ENCODE measurements at regions not wholly inside any gene's neighbourhood (a gene's known extent, or its start where the extent isn't known, plus 50 kb on each side); places are given as distances from the start of the nearest gene placed in this dataset.

DNA sequence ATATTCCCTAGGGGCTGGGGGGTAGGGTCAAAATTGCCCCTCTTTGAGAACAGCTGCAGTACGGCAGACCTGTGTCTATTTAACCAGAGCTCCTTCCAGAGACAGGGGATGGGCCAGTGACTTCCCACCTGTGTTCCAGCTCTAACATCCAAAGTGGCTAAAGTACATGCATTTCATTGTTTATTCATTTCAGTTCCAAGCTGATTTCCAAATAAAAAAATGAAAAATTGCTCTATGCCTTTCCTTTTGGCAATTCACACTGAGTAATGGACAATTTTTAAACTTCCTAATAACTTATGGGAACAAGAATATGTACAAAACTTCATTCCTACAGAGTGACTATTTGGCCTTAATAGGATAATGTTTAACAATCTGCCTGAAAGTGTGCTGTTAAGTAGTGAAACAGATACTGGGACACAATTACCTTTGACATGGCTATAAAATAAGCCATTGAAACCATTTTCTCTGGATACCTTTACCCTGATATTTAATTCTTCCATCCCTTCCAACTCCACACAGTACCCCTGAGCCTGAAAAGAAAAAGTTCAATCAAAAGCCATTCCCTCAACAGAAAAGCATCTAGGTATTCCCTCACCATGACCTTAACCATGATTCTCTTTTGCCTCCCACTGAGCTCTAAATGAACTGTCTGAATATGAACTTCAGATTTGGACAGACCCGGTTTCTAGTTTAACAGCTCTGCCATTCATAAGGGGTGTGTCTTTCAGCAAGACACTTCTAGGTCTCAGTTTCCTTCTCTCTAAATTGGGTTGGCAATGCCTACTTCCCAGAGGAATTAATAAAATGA, 73.1 kb downstream of the RDH14 start:
- Histone ChIP-seq H3K4me3 (no peak overlapping the region), H3K9me3 (no peaks in the 10 kb centered on the region), H3K27ac (no peak overlapping the region), H3K36me3 (no peaks in the 10 kb centered on the region), H3K4me1 (no peaks in the 10 kb centered on the region), H3K27me3 (no peaks in the 10 kb centered on the region)
- DNase-seq = no peak
- TF ChIP-seq, protein P1, sequence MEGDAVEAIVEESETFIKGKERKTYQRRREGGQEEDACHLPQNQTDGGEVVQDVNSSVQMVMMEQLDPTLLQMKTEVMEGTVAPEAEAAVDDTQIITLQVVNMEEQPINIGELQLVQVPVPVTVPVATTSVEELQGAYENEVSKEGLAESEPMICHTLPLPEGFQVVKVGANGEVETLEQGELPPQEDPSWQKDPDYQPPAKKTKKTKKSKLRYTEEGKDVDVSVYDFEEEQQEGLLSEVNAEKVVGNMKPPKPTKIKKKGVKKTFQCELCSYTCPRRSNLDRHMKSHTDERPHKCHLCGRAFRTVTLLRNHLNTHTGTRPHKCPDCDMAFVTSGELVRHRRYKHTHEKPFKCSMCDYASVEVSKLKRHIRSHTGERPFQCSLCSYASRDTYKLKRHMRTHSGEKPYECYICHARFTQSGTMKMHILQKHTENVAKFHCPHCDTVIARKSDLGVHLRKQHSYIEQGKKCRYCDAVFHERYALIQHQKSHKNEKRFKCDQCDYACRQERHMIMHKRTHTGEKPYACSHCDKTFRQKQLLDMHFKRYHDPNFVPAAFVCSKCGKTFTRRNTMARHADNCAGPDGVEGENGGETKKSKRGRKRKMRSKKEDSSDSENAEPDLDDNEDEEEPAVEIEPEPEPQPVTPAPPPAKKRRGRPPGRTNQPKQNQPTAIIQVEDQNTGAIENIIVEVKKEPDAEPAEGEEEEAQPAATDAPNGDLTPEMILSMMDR (IDR thresholded peaks at IDR 0.05) = no peak
- no peak for TF ChIP-seq POLR2A (IDR thresholded peaks at IDR 0.05)

DNA sequence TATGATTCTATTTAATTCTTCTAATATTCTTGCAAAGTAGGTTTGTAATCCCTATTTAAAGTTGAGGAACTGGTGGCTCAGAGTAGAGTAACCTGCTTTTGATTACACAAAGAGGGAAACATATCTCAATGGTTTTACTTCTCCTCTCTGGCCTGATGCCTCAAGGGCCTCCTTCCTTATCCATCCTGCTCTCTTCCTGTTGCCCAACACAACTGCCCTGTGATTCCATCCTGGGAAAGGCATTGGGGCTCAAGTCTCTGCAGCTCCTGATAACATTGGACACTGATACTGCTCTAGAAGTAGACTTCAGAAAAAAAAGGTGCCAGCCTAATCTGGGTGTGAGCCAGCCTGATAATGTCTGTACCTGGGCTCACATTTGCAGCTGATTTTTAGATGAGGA, 75.8 kb downstream of the RDH14 start:
- Histone ChIP-seq H3K4me1 (no peaks in the 10 kb centered on the region), H3K4me3 (no peak overlapping the region), H3K36me3 (no peaks in the 10 kb centered on the region), H3K27me3 (no peaks in the 10 kb centered on the region), H3K9me3 (no peaks in the 10 kb centered on the region), H3K27ac (no peak overlapping the region)
- TF ChIP-seq, protein P1 (IDR thresholded peaks at IDR 0.05) = no peak
- no peak for TF ChIP-seq POLR2A (IDR thresholded peaks at IDR 0.05)
- DNase-seq = no peak

DNA sequence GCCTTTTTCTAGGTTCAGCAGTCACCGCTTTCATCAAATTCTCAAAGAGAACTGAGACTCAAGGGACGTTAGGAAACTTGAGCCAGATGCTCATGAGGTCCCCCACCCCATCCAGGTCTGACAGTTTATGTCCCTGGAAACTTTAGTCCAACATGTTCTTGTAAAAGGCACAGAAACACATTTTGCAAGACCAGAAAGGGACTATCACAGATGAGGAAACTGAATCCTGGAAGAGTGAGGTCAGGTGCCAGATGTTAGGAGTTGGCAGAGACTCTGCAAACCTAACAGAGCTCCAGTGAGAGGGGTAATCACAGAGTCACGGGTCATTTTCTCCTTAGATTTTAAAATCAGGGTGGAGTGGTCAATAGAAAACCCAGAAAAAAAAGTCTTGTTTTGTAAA, 76.6 kb downstream of the RDH14 start:
- TF ChIP-seq POLR2A (IDR thresholded peaks at IDR 0.05) = no peak
- TF ChIP-seq, protein P1 (IDR thresholded peaks at IDR 0.05) = no peak
- Histone ChIP-seq H3K27ac (no peak overlapping the region), H3K4me3 (no peak overlapping the region), H3K9me3 (no peaks in the 10 kb centered on the region), H3K36me3 (no peaks in the 10 kb centered on the region), H3K27me3 (no peaks in the 10 kb centered on the region), H3K4me1 (no peaks in the 10 kb centered on the region)
- DNase-seq = no peak

DNA sequence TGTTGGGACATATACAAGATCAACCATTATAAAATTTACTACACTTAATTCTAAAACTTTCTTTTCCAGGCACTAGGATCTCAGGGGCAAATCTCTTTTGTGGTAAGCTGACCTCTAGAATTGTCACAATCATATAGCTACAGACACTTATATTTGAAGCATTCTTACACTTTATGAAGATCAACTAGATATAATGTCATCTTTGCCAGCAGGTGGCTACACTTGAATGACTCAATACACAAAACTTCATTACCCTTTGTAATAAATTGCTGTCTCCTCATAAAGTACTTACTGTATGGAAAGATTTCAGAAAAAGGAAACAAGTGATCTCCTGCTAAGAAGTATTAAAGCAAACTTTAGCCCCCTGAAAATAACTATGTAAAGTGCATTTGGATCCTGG, 77.8 kb downstream of the RDH14 start:
- no peak for DNase-seq
- no peaks in the 10 kb centered on the region for H3K4me1 ChIP-seq
- no peaks in the 10 kb centered on the region for H3K36me3 ChIP-seq
- no peak overlapping the region for H3K4me3 ChIP-seq
- no peaks in the 10 kb centered on the region for H3K9me3 ChIP-seq
- H3K27me3 ChIP-seq = no peaks in the 10 kb centered on the region
- H3K27ac ChIP-seq = no peak overlapping the region
- no peak for TF ChIP-seq POLR2A (IDR thresholded peaks at IDR 0.05)
- TF ChIP-seq, protein P1 (IDR thresholded peaks at IDR 0.05) = no peak

DNA sequence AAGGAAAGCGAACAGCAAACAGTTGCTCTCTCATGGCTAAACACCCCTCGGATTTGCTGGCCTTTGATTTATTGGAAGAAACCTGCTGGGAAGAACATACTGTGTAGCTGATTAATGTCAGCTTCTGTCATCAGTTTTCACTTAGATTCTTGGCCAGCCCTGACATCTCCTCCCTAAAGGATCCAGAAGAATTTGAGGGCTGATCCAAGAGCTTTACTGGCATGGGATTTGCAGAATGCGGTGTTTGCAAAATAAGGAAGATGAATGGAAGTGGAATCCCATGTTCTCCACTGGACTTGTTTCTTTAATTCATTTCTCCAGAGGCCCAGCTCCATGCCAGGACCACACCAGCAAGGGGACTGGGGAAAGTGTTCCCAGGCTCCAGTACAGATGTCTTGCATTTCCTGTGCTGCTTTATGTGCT, 80.5 kb downstream of the RDH14 start:
- no peak overlapping the region for H3K27ac ChIP-seq
- no peaks in the 10 kb centered on the region for H3K4me1 ChIP-seq
- H3K27me3 ChIP-seq = no peaks in the 10 kb centered on the region
- H3K36me3 ChIP-seq = no peaks in the 10 kb centered on the region
- no peak for DNase-seq
- TF ChIP-seq, protein P1 (IDR thresholded peaks at IDR 0.05) = no peak
- no peak for TF ChIP-seq POLR2A (IDR thresholded peaks at IDR 0.05)
- no peak overlapping the region for H3K4me3 ChIP-seq
- no peaks in the 10 kb centered on the region for H3K9me3 ChIP-seq
